ENCODE measurements at regions not wholly inside any gene's neighbourhood (a gene's known extent, or its start where the extent isn't known, plus 50 kb on each side); places are given as distances from the start of the nearest gene placed in this dataset.

DNA sequence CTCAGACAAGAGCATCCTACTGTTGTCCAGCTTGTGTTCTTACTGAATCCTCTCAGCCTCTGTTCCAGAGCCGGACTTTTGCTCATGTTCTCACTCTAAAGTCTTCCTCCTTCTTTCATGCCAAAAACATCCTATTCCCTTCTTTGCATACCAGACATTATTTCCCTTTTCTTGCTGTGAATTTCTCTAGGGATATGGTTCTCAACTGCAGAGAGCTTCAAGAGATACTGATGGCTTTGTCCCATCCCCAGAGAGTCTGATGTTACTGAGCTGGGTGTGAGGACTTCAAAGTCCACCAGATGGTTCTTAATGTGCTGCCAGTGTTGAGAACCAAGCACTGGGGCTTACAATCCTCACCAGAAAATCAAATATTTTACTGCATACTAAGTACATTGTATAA, 98.6 kb upstream of the FER start:
- ChIA-PET POLR2A (no interaction called here), CTCF (interaction anchor here (0.6 kb wide), 1 partner anchor 1311 kb away, joined by 3 read pairs; no protein-coding TSS in a partner anchor)
- H3K27ac ChIP-seq (ENCODE audit: extremely low read depth, low read depth, low read length) = no peak overlapping the region
- no peaks in the 10 kb centered on the region for H3K36me3 ChIP-seq (ENCODE audit: control insufficient read depth in 2 of 2, insufficient read depth in 1 of 2, low read length in 2 of 2)
- H3K9me3 ChIP-seq (ENCODE audit: control insufficient read depth, insufficient read depth, low read depth, low read length) = no peaks in the 10 kb centered on the region
- TF ChIP-seq SP2 (tag by site-specific recombination; IDR thresholded peaks at IDR 0.05) (no peak), ZNF629 (tag by site-specific recombination; IDR thresholded peaks at IDR 0.05) (no peak), ZNF521 (tag by site-specific recombination; IDR thresholded peaks at IDR 0.05) (no peak), ZNF175 (tag by site-specific recombination; IDR thresholded peaks at IDR 0.05) (no peak), ZNF555 (tag by site-specific recombination; conservative IDR thresholded peaks at IDR 0.05) (no peak), ZNF529 (tag by site-specific recombination; IDR thresholded peaks at IDR 0.05; ENCODE audit: insufficient replicate concordance) (no peak), ZNF660 (tag by site-specific recombination; IDR thresholded peaks at IDR 0.05) (no peak), IKZF3 (tag by site-specific recombination; IDR thresholded peaks at IDR 0.05) (no peak), ZNF423 (tag by site-specific recombination; IDR thresholded peaks at IDR 0.05) (no peak)
- TF ChIP-seq, protein P1, sequence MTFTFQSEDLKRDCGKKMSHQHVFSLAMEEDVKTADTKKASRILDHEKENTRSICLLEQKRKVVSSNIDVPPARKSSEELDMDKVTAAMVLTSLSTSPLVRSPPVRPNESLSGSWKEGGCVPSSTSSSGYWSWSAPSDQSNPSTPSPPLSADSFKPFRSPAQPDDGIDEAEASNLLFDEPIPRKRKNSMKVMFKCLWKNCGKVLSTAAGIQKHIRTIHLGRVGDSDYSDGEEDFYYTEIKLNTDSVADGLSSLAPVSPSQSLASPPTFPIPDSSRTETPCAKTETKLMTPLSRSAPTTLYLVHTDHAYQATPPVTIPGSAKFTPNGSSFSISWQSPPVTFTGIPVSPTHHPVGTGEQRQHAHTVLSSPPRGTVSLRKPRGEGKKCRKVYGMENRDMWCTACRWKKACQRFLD (tag by site-specific recombination; IDR thresholded peaks at IDR 0.05) = no peak
- TF ChIP-seq, protein P2, sequence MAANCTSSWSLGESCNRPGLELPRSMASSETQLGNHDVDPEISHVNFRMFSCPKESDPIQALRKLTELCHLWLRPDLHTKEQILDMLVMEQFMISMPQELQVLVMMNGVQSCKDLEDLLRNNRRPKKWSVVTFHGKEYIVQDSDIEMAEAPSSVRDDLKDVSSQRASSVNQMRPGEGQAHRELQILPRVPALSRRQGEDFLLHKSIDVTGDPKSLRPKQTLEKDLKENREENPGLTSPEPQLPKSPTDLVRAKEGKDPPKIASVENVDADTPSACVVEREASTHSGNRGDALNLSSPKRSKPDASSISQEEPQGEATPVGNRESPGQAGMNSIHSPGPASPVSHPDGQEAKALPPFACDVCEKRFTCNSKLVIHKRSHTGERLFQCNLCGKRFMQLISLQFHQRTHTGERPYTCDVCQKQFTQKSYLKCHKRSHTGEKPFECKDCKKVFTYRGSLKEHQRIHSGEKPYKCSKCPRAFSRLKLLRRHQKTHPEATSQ (tag by site-specific recombination; IDR thresholded peaks at IDR 0.05) = no peak
- peaks cover 2% of the 10 kb centered on the region; the same call in 1 of the 2 replicates for H3K4me1 ChIP-seq (ENCODE audit: control insufficient read depth, insufficient read depth, low read length)
- no peak overlapping the region for H3K4me3 ChIP-seq (ENCODE audit: low read depth, low read length)

GRCh38 chr5:108642170-108642906, 105.4 kb upstream of the FER start:
- POLR2A ChIA-PET = no interaction called here
- H3K27ac ChIP-seq (ENCODE audit: extremely low read depth, low read depth, low read length) = 0 out of 2 replicates have a peak overlapping the region, but pooled peaks have one; percentile 27

More at GRCh38 chr5:108642170-108642906, 105.4 kb upstream of the FER start:
- no peaks in the 10 kb centered on the region for H3K9me3 ChIP-seq (ENCODE audit: control insufficient read depth, insufficient read depth, low read depth, low read length)
- no peaks in the 10 kb centered on the region for H3K36me3 ChIP-seq (ENCODE audit: control insufficient read depth in 2 of 2, insufficient read depth in 1 of 2, low read length in 2 of 2)
- peak overlapping the region; percentile 23 for H3K4me3 ChIP-seq (ENCODE audit: low read depth, low read length)
- H3K4me1 ChIP-seq (ENCODE audit: control insufficient read depth, insufficient read depth, low read length) = no peaks in the 10 kb centered on the region
- TF ChIP-seq, protein P3, sequence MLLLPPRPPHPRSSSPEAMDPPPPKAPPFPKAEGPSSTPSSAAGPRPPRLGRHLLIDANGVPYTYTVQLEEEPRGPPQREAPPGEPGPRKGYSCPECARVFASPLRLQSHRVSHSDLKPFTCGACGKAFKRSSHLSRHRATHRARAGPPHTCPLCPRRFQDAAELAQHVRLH (tag by site-specific recombination; IDR thresholded peaks at IDR 0.05) = peak; percentile 43; the same call in 1 of the 2 replicates
- TF ChIP-seq ZSCAN18 (tag by site-specific recombination; IDR thresholded peaks at IDR 0.05) (no peak), ZNF654 (tag by site-specific recombination; IDR thresholded peaks at IDR 0.05; ENCODE audit: low read depth) (peak; percentile 97), SP7 (tag by site-specific recombination; IDR thresholded peaks at IDR 0.05) (0 out of 2 replicates have a peak, but pooled peaks have one; percentile 19), GLIS1 (tag by site-specific recombination; IDR thresholded peaks at IDR 0.05) (peak; percentile 85), ZNF621 (tag by site-specific recombination; IDR thresholded peaks at IDR 0.05) (no peak), ZNF660 (tag by site-specific recombination; IDR thresholded peaks at IDR 0.05) (peak; percentile 75; the same call in 1 of the 2 replicates), PRDM1 (tag by site-specific recombination; IDR thresholded peaks at IDR 0.05) (peak; percentile 68), TRIM28 (IDR thresholded peaks at IDR 0.05; ENCODE audit: borderline replicate concordance, low read length) (peak; percentile 54; the same call in 1 of the 2 replicates), ZNF2 (tag by site-specific recombination; IDR thresholded peaks at IDR 0.05) (no peak; the same call in 1 of the 2 replicates), GLIS2 (tag by site-specific recombination; IDR thresholded peaks at IDR 0.05) (peak; percentile 48)
- TF ChIP-seq, protein P4, sequence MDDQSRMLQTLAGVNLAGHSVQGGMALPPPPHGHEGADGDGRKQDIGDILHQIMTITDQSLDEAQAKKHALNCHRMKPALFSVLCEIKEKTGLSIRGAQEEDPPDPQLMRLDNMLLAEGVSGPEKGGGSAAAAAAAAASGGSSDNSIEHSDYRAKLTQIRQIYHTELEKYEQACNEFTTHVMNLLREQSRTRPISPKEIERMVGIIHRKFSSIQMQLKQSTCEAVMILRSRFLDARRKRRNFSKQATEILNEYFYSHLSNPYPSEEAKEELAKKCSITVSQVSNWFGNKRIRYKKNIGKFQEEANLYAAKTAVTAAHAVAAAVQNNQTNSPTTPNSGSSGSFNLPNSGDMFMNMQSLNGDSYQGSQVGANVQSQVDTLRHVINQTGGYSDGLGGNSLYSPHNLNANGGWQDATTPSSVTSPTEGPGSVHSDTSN (CRISPR knock-in tag; IDR thresholded peaks at IDR 0.05) = no peak
- TF ChIP-seq, protein P5, sequence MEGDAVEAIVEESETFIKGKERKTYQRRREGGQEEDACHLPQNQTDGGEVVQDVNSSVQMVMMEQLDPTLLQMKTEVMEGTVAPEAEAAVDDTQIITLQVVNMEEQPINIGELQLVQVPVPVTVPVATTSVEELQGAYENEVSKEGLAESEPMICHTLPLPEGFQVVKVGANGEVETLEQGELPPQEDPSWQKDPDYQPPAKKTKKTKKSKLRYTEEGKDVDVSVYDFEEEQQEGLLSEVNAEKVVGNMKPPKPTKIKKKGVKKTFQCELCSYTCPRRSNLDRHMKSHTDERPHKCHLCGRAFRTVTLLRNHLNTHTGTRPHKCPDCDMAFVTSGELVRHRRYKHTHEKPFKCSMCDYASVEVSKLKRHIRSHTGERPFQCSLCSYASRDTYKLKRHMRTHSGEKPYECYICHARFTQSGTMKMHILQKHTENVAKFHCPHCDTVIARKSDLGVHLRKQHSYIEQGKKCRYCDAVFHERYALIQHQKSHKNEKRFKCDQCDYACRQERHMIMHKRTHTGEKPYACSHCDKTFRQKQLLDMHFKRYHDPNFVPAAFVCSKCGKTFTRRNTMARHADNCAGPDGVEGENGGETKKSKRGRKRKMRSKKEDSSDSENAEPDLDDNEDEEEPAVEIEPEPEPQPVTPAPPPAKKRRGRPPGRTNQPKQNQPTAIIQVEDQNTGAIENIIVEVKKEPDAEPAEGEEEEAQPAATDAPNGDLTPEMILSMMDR (tag by site-specific recombination; IDR thresholded peaks at IDR 0.05) = peak; percentile 78
- CTCF ChIA-PET = interaction anchor here (0.5 to 2.9 kb wide), 27 partner anchors 10 to 1985 kb away, joined by 3 to 19 read pairs (median 4); no protein-coding TSS in a partner anchor
